ENCODE measurements at regions not wholly inside any gene's neighbourhood (a gene's known extent, or its start where the extent isn't known, plus 50 kb on each side); places are given as distances from the start of the nearest gene placed in this dataset.

- H3K4me1 ChIP-seq: no peaks in the 10 kb centered on the region
- no peak overlapping the region for H3K27ac ChIP-seq
- H3K9me3 ChIP-seq: no peaks in the 10 kb centered on the region
- H3K36me3 ChIP-seq: no peaks in the 10 kb centered on the region
- no peak overlapping the region for H3K4me3 ChIP-seq
- no peak for DNase-seq (ENCODE audit: low spot score in 2 of 2)
- peaks cover 0 to 64% of the 10 kb centered on the region in 2 donors for H3K27me3 ChIP-seq
- TF ChIP-seq POLR2A (IDR thresholded peaks at IDR 0.05) (no peak), EP300 (IDR thresholded peaks at IDR 0.05) (no peak)
- TF ChIP-seq, protein P1, sequence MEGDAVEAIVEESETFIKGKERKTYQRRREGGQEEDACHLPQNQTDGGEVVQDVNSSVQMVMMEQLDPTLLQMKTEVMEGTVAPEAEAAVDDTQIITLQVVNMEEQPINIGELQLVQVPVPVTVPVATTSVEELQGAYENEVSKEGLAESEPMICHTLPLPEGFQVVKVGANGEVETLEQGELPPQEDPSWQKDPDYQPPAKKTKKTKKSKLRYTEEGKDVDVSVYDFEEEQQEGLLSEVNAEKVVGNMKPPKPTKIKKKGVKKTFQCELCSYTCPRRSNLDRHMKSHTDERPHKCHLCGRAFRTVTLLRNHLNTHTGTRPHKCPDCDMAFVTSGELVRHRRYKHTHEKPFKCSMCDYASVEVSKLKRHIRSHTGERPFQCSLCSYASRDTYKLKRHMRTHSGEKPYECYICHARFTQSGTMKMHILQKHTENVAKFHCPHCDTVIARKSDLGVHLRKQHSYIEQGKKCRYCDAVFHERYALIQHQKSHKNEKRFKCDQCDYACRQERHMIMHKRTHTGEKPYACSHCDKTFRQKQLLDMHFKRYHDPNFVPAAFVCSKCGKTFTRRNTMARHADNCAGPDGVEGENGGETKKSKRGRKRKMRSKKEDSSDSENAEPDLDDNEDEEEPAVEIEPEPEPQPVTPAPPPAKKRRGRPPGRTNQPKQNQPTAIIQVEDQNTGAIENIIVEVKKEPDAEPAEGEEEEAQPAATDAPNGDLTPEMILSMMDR (IDR thresholded peaks at IDR 0.05): no peak
- WGBS, 2 donors: 80 to 96% methylated on average over 5 of the region's 5 CpGs
Measured at GRCh38 chr17:79385962-79386563, 224.8 kb downstream of the RBFOX3 start.

DNA sequence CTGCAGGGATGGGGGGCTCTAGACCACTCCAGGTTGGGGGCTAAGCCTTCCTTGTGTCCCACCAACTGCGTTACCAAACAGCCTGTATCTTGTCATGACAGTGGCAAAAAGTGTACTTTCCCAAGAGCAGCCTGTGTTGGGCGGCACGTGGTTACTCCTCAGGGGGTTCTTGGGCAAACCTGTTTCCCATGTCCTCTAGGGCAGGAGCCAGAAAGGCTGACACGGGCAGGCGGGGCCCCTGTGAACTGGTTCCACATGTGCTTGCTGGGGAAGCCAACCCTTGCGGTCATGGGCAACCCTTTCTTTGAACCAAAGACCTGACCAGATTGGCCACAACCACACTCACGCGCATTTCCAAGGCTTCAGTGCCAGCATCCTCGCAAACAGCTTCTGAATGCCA lies 228.5 kb downstream of the RBFOX3 start:
- DNase-seq (ENCODE audit: low spot score in 2 of 2): no peak
- 80% methylated on average over 9 of the region's 9 CpGs for WGBS, 2 donors
- H3K4me3 ChIP-seq: no peak overlapping the region
- TF ChIP-seq, protein P1 (IDR thresholded peaks at IDR 0.05): no peak
- no peak for TF ChIP-seq EP300 (IDR thresholded peaks at IDR 0.05)
- no peak for TF ChIP-seq POLR2A (IDR thresholded peaks at IDR 0.05)
- no peak overlapping the region for H3K27ac ChIP-seq
- no peaks in the 10 kb centered on the region for H3K4me1 ChIP-seq
- H3K36me3 ChIP-seq: no peaks in the 10 kb centered on the region
- peaks cover 0 to 53% of the 10 kb centered on the region in 2 donors for H3K27me3 ChIP-seq
- H3K9me3 ChIP-seq: no peaks in the 10 kb centered on the region

- 73 to 76% methylated on average over 21 of the region's 21 CpGs for WGBS, 2 donors
- Histone ChIP-seq H3K27me3 (peaks cover 0 to 53% of the 10 kb centered on the region in 2 donors), H3K4me3 (no peak overlapping the region), H3K9me3 (no peaks in the 10 kb centered on the region), H3K4me1 (no peaks in the 10 kb centered on the region), H3K27ac (no peak overlapping the region), H3K36me3 (no peaks in the 10 kb centered on the region)
- DNase-seq (ENCODE audit: low spot score in 2 of 2): no peak
- TF ChIP-seq, protein P1 (IDR thresholded peaks at IDR 0.05): no peak
- TF ChIP-seq POLR2A (IDR thresholded peaks at IDR 0.05) (no peak), EP300 (IDR thresholded peaks at IDR 0.05) (no peak)
Measured at GRCh38 chr17:79379700-79380445, 231.0 kb downstream of the RBFOX3 start.

GRCh38 chr17:79377230-79377786 lies 233.5 kb downstream of the RBFOX3 start:
- 59 to 79% methylated on average over 14 to 25 of the region's 25 CpGs for WGBS, 2 donors
- DNase-seq (ENCODE audit: low spot score in 2 of 2): no peak
- Histone ChIP-seq H3K9me3 (no peaks in the 10 kb centered on the region), H3K27ac (no peak overlapping the region), H3K27me3 (peaks cover 0 to 68% of the 10 kb centered on the region in 2 donors), H3K4me1 (no peaks in the 10 kb centered on the region), H3K4me3 (no peak overlapping the region), H3K36me3 (no peaks in the 10 kb centered on the region)
- TF ChIP-seq, protein P1 (IDR thresholded peaks at IDR 0.05): no peak
- TF ChIP-seq POLR2A (IDR thresholded peaks at IDR 0.05) (no peak), EP300 (IDR thresholded peaks at IDR 0.05) (no peak)

DNA sequence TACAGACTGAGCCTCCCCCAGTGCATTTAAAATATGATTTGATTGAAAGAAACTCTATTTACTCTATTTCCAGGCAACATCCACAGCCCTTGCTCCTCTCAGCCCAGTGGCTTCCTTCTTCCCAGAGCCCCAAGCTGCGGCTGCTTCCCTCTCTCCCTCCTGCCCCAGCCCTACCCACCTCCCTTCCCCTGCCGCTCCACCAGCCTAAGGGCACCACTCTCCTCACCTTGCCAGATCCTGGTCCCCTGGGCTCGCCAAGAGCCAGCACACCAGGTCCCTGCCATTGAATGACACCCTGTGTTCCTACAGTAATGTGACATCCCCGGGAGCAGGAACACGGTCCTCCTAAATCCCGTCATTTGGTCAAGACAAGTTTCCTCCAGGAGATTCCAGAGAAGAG lies 236.0 kb downstream of the RBFOX3 start:
- Histone ChIP-seq H3K36me3 (no peaks in the 10 kb centered on the region), H3K27me3 (peaks cover 0 to 55% of the 10 kb centered on the region in 2 donors), H3K4me1 (no peaks in the 10 kb centered on the region), H3K9me3 (no peaks in the 10 kb centered on the region), H3K27ac (no peak overlapping the region), H3K4me3 (no peak overlapping the region)
- no peak for TF ChIP-seq EP300 (IDR thresholded peaks at IDR 0.05)
- TF ChIP-seq POLR2A (IDR thresholded peaks at IDR 0.05): no peak
- TF ChIP-seq, protein P1 (IDR thresholded peaks at IDR 0.05): no peak
- 54 to 63% methylated on average over 6 of the region's 6 CpGs for WGBS, 2 donors
- DNase-seq (ENCODE audit: low spot score in 2 of 2): no peak

Data from tibial nerve (tissue), 4 donors.